Liver (tissue), 8 donors: ENCODE measurements at regions not wholly inside any gene's neighbourhood (a gene's known extent, or its start where the extent isn't known, plus 50 kb on each side); places are given as distances from the start of the nearest gene placed in this dataset.

ENCODE experiments used
- DNase-seq: peaks from one replicate; pipeline ENCODE4 v3.0.0-alpha.2; 2017; ENCODE audit warnings: low spot score
- H3K27ac ChIP-seq, 2 donors: one replicate each; pipeline ENCODE4 v1.7.0; 2013; ENCODE audit warnings: inconsistent platforms in 2 of 2, low read length in 2 of 2, control low read depth in 1 of 2, low read depth in 1 of 2, mild to moderate bottlenecking in 1 of 2
- H3K27me3 ChIP-seq, 4 donors: one replicate each; pipeline versions ENCODE4 v1.6.1 to v1.7.0; 2013; ENCODE audit warnings: low read length in 3 of 4, inconsistent platforms in 1 of 4, mild to moderate bottlenecking in 1 of 4, moderate library complexity in 1 of 4; ENCODE audit not compliant: control insufficient read depth in 4 of 4, insufficient read depth in 4 of 4
- H3K36me3 ChIP-seq, 4 donors: one replicate each; pipeline versions ENCODE4 v1.6.1 to v1.7.0; 2013; ENCODE audit warnings: low read length in 3 of 4, mild to moderate bottlenecking in 3 of 4, low read depth in 1 of 4, moderate library complexity in 1 of 4; ENCODE audit not compliant: control insufficient read depth in 4 of 4, insufficient read depth in 3 of 4
- H3K4me1 ChIP-seq, 4 donors: one replicate each; pipeline versions ENCODE4 v1.6.1 to v1.7.0; 2013; ENCODE audit warnings: low read length in 3 of 4, mild to moderate bottlenecking in 3 of 4, moderate library complexity in 1 of 4; ENCODE audit not compliant: control insufficient read depth in 4 of 4, insufficient read depth in 4 of 4
- H3K4me3 ChIP-seq, 3 donors: one replicate each; pipeline versions ENCODE4 v1.6.1 to v1.7.0; 2013; ENCODE audit warnings: low read length in 3 of 3, control low read depth in 1 of 3, low read depth in 1 of 3, mild to moderate bottlenecking in 1 of 3
- H3K9ac ChIP-seq, 2 donors: one replicate each; pipeline ENCODE4 v1.7.0; 2013; ENCODE audit warnings: low read length in 2 of 2, mild to moderate bottlenecking in 2 of 2, moderate library complexity in 2 of 2, control low read depth in 1 of 2, low read depth in 1 of 2
- H3K9me3 ChIP-seq, 4 donors: one replicate each; pipeline versions ENCODE4 v1.6.1 to v1.7.0; 2013; ENCODE audit warnings: low read length in 3 of 4; ENCODE audit not compliant: control insufficient read depth in 4 of 4
- ATF3 ChIP-seq: IDR thresholded peaks from 2 replicates; pipeline ENCODE4 v1.6.1; 2016; ENCODE audit warnings: antibody characterized with exemption
- CTCF ChIP-seq: fragments of 150-350 bp; IDR thresholded peaks from 2 replicates; pipeline ENCODE4 v1.5.1; 2017; ENCODE audit warnings: improper control_type of control experiment, low read depth, low read length; ENCODE audit not compliant: missing input control
- EGR1 ChIP-seq, 2 donors: IDR thresholded peaks; 2 replicates each; pipeline ENCODE4 v1.6.1; 2016 to 2018; ENCODE audit warnings: antibody characterized with exemption in 2 of 2, low read depth in 2 of 2
- FOXA1 ChIP-seq: IDR thresholded peaks from 2 replicates; pipeline ENCODE4 v1.6.1; 2016; ENCODE audit warnings: antibody characterized with exemption
- FOXA2 ChIP-seq: IDR thresholded peaks from 2 replicates; pipeline ENCODE4 v1.6.1; 2016; ENCODE audit warnings: antibody characterized with exemption
- GABPA ChIP-seq, 2 donors: IDR thresholded peaks in 1 of 2; conservative IDR thresholded peaks in 1 of 2; 2 replicates each; pipeline ENCODE4 v1.6.1; 2016; ENCODE audit warnings: antibody characterized with exemption in 2 of 2, mild to moderate bottlenecking in 1 of 2, moderate library complexity in 1 of 2
- HNF4A ChIP-seq, 2 donors: conservative IDR thresholded peaks; 2 replicates each; pipeline ENCODE4 v1.6.1; 2016; ENCODE audit warnings: antibody characterized with exemption in 2 of 2, mild to moderate bottlenecking in 2 of 2
- HNF4G ChIP-seq: IDR thresholded peaks from 2 replicates; pipeline ENCODE4 v1.6.1; 2016; ENCODE audit warnings: antibody characterized with exemption
- JUND ChIP-seq, 2 donors: IDR thresholded peaks; 2 replicates each; pipeline ENCODE4 v1.6.1; 2016; ENCODE audit warnings: antibody characterized with exemption in 2 of 2
- MAX ChIP-seq: IDR thresholded peaks from 2 replicates; pipeline ENCODE4 v1.6.1; 2016; ENCODE audit warnings: antibody characterized with exemption
- NR2F2 ChIP-seq: IDR thresholded peaks from 2 replicates; pipeline ENCODE4 v1.6.1; 2016; ENCODE audit warnings: antibody characterized with exemption
- RAD21 ChIP-seq, 2 donors: IDR thresholded peaks; 2 replicates each; pipeline ENCODE4 v1.6.1; 2016; ENCODE audit warnings: antibody characterized with exemption in 2 of 2, mild to moderate bottlenecking in 2 of 2
- REST ChIP-seq: IDR thresholded peaks from 2 replicates; pipeline ENCODE4 v1.6.1; 2016; ENCODE audit warnings: antibody characterized with exemption, mild to moderate bottlenecking
- RXRA ChIP-seq, 2 donors: IDR thresholded peaks; 2 replicates each; pipeline ENCODE4 v1.6.1; 2017 to 2018; ENCODE audit warnings: antibody characterized with exemption in 2 of 2, mild to moderate bottlenecking in 1 of 2
- SP1 ChIP-seq: IDR thresholded peaks from 2 replicates; pipeline ENCODE4 v1.6.1; 2018; ENCODE audit warnings: antibody characterized with exemption, mild to moderate bottlenecking
- TAF1 ChIP-seq: conservative IDR thresholded peaks from 2 replicates; pipeline ENCODE4 v1.6.1; 2016; ENCODE audit warnings: antibody characterized with exemption, mild to moderate bottlenecking
- YY1 ChIP-seq: IDR thresholded peaks from 2 replicates; pipeline ENCODE4 v1.6.1; 2016; ENCODE audit warnings: antibody characterized with exemption, mild to moderate bottlenecking
- ZBTB33 ChIP-seq: IDR thresholded peaks from 2 replicates; pipeline ENCODE4 v1.6.1; 2016; ENCODE audit warnings: antibody characterized with exemption
- WGBS: extraction: QIAGEN DNeasy Blood & Tissue Kit; methylation state at CpG from one replicate; pipeline ENCODE4 v1.1.7; 2013; 5-methylcytosine and 5-hydroxymethylcytosine counted together
- donor health status: healthy.
- donor health status: healthy.
- donor health status: healthy.
- donor health status: healthy.
- donor health status: healthy.

- 80% methylated on average over 8 of the region's 8 CpGs for WGBS
- H3K27me3 ChIP-seq = no peaks in the 10 kb centered on the region
- H3K36me3 ChIP-seq = no peaks in the 10 kb centered on the region
- TF ChIP-seq TAF1 (no peak), YY1 (no peak), SP1 (no peak), HNF4G (no peak), EGR1 (IDR thresholded peaks at IDR 0.05; ENCODE audit: low read depth in 2 of 2) (no peak), ATF3 (no peak), HNF4A (conservative IDR thresholded peaks at IDR 0.05) (no peak), JUND (IDR thresholded peaks at IDR 0.05) (no peak), RXRA (IDR thresholded peaks at IDR 0.05) (no peak), RAD21 (IDR thresholded peaks at IDR 0.05) (no peak), FOXA2 (no peak), CTCF (no peak), REST (no peak), ZBTB33 (no peak), NR2F2 (no peak)
- no peaks in the 10 kb centered on the region for H3K9me3 ChIP-seq
- H3K9ac ChIP-seq = no peak overlapping the region
- H3K27ac ChIP-seq = no peak overlapping the region
- H3K4me3 ChIP-seq = no peak overlapping the region
- DNase-seq = no peak
- no peaks in the 10 kb centered on the region for H3K4me1 ChIP-seq
Observed at GRCh38 chr18:70496353-70497294, 207.8 kb downstream of the SOCS6 start.

- Histone ChIP-seq H3K27me3 (no peaks in the 10 kb centered on the region), H3K9me3 (no peaks in the 10 kb centered on the region), H3K36me3 (no peaks in the 10 kb centered on the region), H3K4me1 (peaks cover 0 to 9% (median 3%) of the 10 kb centered on the region in 4 donors), H3K4me3 (no peak overlapping the region), H3K27ac (no peak overlapping the region), H3K9ac (no peak overlapping the region)
- DNase-seq = no peak
- WGBS = 90% methylated on average over 2 of the region's 2 CpGs
- TF ChIP-seq REST = no peak
- no peak for TF ChIP-seq TAF1
- no peak for TF ChIP-seq ZBTB33
- no peak for TF ChIP-seq FOXA2
- no peak for TF ChIP-seq FOXA1
- TF ChIP-seq GABPA (IDR thresholded peaks at IDR 0.05 in 1 of 2, conservative IDR thresholded peaks at IDR 0.05 in 1 of 2) = no peak
- no peak for TF ChIP-seq MAX
- TF ChIP-seq HNF4A (conservative IDR thresholded peaks at IDR 0.05) = no peak
- TF ChIP-seq HNF4G = no peak
Observed at GRCh38 chr18:70494524-70494923, 205.7 kb downstream of the SOCS6 start.
